ENCODE measurements at regions not wholly inside any gene's neighbourhood (a gene's known extent, or its start where the extent isn't known, plus 50 kb on each side); places are given as distances from the start of the nearest gene placed in this dataset.

DNA sequence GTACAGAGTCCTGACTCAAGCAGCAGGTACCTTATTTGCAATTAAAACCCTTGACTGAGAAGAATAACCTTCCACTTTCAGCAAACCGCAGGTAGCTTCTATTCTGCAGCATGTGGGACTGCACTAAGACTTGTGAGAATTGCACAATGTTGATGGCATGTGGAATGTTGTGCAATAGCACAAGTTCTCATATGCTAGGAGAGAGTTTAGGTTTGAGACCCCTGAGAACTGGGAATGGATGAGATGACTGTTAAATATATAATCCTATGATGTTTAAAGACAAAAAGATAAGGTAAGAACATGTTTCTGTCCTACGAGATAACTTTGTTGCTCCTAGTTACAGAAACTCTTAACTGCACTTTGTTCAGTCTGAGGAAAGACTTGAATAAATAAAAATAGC lies 194.6 kb downstream of the OTOR start:
- Histone ChIP-seq H3K4me3 (ENCODE audit: low read length) (no peak overlapping the region), H3K9ac (ENCODE audit: low read length) (no peak overlapping the region), H3K9me3 (ENCODE audit: low read length) (no peaks in the 10 kb centered on the region), H3K4me2 (ENCODE audit: low read length) (no peak overlapping the region), H3K79me2 (replicated peaks; ENCODE audit: insufficient read depth, low read length) (no peaks in the 10 kb centered on the region), H2AFZ (ENCODE audit: low read depth, low read length) (no peak overlapping the region), H3K9me2 (ENCODE audit: insufficient read depth, low read length) (no peaks in the 10 kb centered on the region), H4K20me1 (ENCODE audit: insufficient read depth) (no peaks in the 10 kb centered on the region), H3K36me3 (ENCODE audit: insufficient read depth, low read length) (no peaks in the 10 kb centered on the region), H3K27ac (ENCODE audit: low read length) (no peak overlapping the region), H3K27me3 (ENCODE audit: insufficient read depth, low read depth, low read length) (no peaks in the 10 kb centered on the region), H3F3A (ENCODE audit: insufficient read depth, low read length, poor library complexity, severe bottlenecking) (no peaks in the 10 kb centered on the region)
- TF ChIP-seq, protein P1, sequence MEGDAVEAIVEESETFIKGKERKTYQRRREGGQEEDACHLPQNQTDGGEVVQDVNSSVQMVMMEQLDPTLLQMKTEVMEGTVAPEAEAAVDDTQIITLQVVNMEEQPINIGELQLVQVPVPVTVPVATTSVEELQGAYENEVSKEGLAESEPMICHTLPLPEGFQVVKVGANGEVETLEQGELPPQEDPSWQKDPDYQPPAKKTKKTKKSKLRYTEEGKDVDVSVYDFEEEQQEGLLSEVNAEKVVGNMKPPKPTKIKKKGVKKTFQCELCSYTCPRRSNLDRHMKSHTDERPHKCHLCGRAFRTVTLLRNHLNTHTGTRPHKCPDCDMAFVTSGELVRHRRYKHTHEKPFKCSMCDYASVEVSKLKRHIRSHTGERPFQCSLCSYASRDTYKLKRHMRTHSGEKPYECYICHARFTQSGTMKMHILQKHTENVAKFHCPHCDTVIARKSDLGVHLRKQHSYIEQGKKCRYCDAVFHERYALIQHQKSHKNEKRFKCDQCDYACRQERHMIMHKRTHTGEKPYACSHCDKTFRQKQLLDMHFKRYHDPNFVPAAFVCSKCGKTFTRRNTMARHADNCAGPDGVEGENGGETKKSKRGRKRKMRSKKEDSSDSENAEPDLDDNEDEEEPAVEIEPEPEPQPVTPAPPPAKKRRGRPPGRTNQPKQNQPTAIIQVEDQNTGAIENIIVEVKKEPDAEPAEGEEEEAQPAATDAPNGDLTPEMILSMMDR (IDR thresholded peaks at IDR 0.05; ENCODE audit: poor library complexity, severe bottlenecking) = no peak
- no peak for TF ChIP-seq SMC3 (conservative IDR thresholded peaks at IDR 0.05; ENCODE audit: poor library complexity)
- TF ChIP-seq TAF1 (IDR thresholded peaks at IDR 0.05; ENCODE audit: low read depth) = no peak
- TF ChIP-seq, protein P2, sequence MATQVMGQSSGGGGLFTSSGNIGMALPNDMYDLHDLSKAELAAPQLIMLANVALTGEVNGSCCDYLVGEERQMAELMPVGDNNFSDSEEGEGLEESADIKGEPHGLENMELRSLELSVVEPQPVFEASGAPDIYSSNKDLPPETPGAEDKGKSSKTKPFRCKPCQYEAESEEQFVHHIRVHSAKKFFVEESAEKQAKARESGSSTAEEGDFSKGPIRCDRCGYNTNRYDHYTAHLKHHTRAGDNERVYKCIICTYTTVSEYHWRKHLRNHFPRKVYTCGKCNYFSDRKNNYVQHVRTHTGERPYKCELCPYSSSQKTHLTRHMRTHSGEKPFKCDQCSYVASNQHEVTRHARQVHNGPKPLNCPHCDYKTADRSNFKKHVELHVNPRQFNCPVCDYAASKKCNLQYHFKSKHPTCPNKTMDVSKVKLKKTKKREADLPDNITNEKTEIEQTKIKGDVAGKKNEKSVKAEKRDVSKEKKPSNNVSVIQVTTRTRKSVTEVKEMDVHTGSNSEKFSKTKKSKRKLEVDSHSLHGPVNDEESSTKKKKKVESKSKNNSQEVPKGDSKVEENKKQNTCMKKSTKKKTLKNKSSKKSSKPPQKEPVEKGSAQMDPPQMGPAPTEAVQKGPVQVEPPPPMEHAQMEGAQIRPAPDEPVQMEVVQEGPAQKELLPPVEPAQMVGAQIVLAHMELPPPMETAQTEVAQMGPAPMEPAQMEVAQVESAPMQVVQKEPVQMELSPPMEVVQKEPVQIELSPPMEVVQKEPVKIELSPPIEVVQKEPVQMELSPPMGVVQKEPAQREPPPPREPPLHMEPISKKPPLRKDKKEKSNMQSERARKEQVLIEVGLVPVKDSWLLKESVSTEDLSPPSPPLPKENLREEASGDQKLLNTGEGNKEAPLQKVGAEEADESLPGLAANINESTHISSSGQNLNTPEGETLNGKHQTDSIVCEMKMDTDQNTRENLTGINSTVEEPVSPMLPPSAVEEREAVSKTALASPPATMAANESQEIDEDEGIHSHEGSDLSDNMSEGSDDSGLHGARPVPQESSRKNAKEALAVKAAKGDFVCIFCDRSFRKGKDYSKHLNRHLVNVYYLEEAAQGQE (IDR thresholded peaks at IDR 0.05; ENCODE audit: borderline replicate concordance) = no peak
- TF ChIP-seq MXI1 (conservative IDR thresholded peaks at IDR 0.05; ENCODE audit: poor library complexity, severe bottlenecking) = no peak
- TF ChIP-seq EZH2 (IDR thresholded peaks at IDR 0.05; ENCODE audit: borderline replicate concordance, insufficient read depth, low read length, poor library complexity, severe bottlenecking) = no peak
- TF ChIP-seq POLR2AphosphoS5 (IDR thresholded peaks at IDR 0.05) = no peak

DNA sequence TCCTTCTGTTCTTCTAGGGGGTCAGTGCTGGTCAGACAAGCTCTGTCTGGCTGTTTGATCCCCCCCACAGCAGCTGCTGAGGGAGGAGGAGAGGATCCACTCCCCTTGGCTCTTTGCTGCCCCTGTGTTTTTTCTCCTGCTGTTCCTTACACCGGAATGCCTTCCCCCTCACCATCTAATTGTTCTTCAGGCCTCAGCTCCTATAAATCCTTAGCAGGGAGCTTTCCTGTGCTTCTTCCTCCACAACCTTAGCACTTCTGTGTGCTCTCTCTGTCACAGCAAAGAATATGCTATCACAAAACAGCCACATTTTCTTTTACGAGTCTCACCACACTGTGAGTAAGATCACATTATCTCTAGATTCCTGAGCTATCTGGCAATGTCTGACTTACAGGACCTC lies 196.6 kb downstream of the OTOR start:
- H4K20me1 ChIP-seq (ENCODE audit: insufficient read depth) = no peaks in the 10 kb centered on the region
- no peak overlapping the region for H3K4me2 ChIP-seq (ENCODE audit: low read length)
- no peaks in the 10 kb centered on the region for H3F3A ChIP-seq (ENCODE audit: insufficient read depth, low read length, poor library complexity, severe bottlenecking)
- H3K9me3 ChIP-seq (ENCODE audit: low read length) = peaks cover 6% of the 10 kb centered on the region
- H3K79me2 ChIP-seq (replicated peaks; ENCODE audit: insufficient read depth, low read length) = no peaks in the 10 kb centered on the region
- no peak overlapping the region for H3K27ac ChIP-seq (ENCODE audit: low read length)
- H3K4me3 ChIP-seq (ENCODE audit: low read length) = no peak overlapping the region
- no peaks in the 10 kb centered on the region for H3K36me3 ChIP-seq (ENCODE audit: insufficient read depth, low read length)
- no peaks in the 10 kb centered on the region for H3K27me3 ChIP-seq (ENCODE audit: insufficient read depth, low read depth, low read length)
- no peak overlapping the region for H2AFZ ChIP-seq (ENCODE audit: low read depth, low read length)
- TF ChIP-seq, protein P2 (IDR thresholded peaks at IDR 0.05; ENCODE audit: borderline replicate concordance) = no peak
- no peak for TF ChIP-seq RAD21 (conservative IDR thresholded peaks at IDR 0.05)
- TF ChIP-seq SMC3 (conservative IDR thresholded peaks at IDR 0.05; ENCODE audit: poor library complexity) = no peak
- TF ChIP-seq MXI1 (conservative IDR thresholded peaks at IDR 0.05; ENCODE audit: poor library complexity, severe bottlenecking) = no peak
- no peaks in the 10 kb centered on the region for H3K9me2 ChIP-seq (ENCODE audit: insufficient read depth, low read length)
- H3K9ac ChIP-seq (ENCODE audit: low read length) = no peak overlapping the region
